PC-3 (cell line): ENCODE measurements at regions not wholly inside any gene's neighbourhood (a gene's known extent, or its start where the extent isn't known, plus 50 kb on each side); places are given as distances from the start of the nearest gene placed in this dataset.

Experiments
- ATAC-seq: fragments of 200-7000 bp; cut with Tn5 transposase; 2 replicates; pipeline ENCODE4 v1.9.1; 2020; ENCODE audit warnings: mild to moderate bottlenecking, moderate library complexity
- BruUV-seq: library from RNA; stranded (reverse); fragments of 400-500 nt; replicated peaks from 2 replicates; lab custom pipeline; 2021; lab: Mats Ljungman, UMichigan
- CTCF ChIA-PET: fragments of 300-600 bp; sonication (Branson Sonifier 250); formaldehyde crosslinking; loops from one replicate; lab custom pipeline; 2022; ENCODE audit warnings: antibody characterized with exemption; lab: Charles Lee
- POLR2A ChIA-PET: fragments of 300-600 bp; sonication (Branson Sonifier 250); formaldehyde crosslinking; loops from one replicate; lab custom pipeline; 2022; ENCODE audit warnings: antibody characterized with exemption; ENCODE audit not compliant: unreplicated experiment; lab: Charles Lee
- DNase-seq: peaks from one replicate; pipeline ENCODE4 v3.0.0-alpha.2; 2015
- H2AFZ ChIP-seq: fragments of 300-600 bp; sonication (generic); 2 replicates; pipeline ENCODE4 v1.6.0; 2016; ENCODE audit warnings: antibody characterized with exemption, low read length
- H3F3A ChIP-seq: fragments of 300-600 bp; sonication (generic); one replicate; pipeline ENCODE4 v1.6.0; 2017; ENCODE audit warnings: antibody characterized with exemption, low read length, control low read depth, mild to moderate bottlenecking; ENCODE audit not compliant: unreplicated experiment
- H3K27ac ChIP-seq: fragments of 300-600 bp; sonication (generic); 2 replicates; pipeline ENCODE4 v1.5.1; 2016; ENCODE audit warnings: mild to moderate bottlenecking, low read length
- H3K27me3 ChIP-seq: fragments of 300-600 bp; sonication (generic); 2 replicates; pipeline ENCODE4 v1.6.1; 2016; ENCODE audit warnings: low read length, mixed read lengths
- H3K36me3 ChIP-seq: fragments of 300-600 bp; sonication (generic); 2 replicates; pipeline ENCODE4 v1.6.1; 2016; ENCODE audit warnings: low read depth, mixed run types, low read length, mixed read lengths
- H3K4me1 ChIP-seq: fragments of 300-600 bp; sonication (generic); 2 replicates; pipeline ENCODE4 v1.5.1; 2016; ENCODE audit warnings: low read length; ENCODE audit not compliant: insufficient read depth
- H3K4me2 ChIP-seq: fragments of 300-600 bp; sonication (generic); 2 replicates; pipeline ENCODE4 v1.6.0; 2016; ENCODE audit warnings: low read length
- H3K4me3 ChIP-seq: fragments of 300-600 bp; sonication (generic); 2 replicates; pipeline ENCODE4 v1.5.1; 2016; ENCODE audit warnings: mild to moderate bottlenecking, low read length, mixed read lengths
- H3K79me2 ChIP-seq: fragments of 300-600 bp; sonication (generic); 2 replicates; pipeline ENCODE4 v1.6.1; 2017; ENCODE audit warnings: low read length, mixed read lengths
- H3K9ac ChIP-seq: fragments of 300-600 bp; sonication (generic); 2 replicates; pipeline ENCODE4 v1.6.0; 2016; ENCODE audit warnings: mild to moderate bottlenecking, low read length
- H3K9me2 ChIP-seq: fragments of 300-600 bp; sonication (generic); replicated peaks from 2 replicates; pipeline ENCODE4 v1.6.1; 2016; ENCODE audit warnings: mixed run types, low read length, mixed read lengths
- H3K9me3 ChIP-seq: fragments of 300-600 bp; sonication (generic); 2 replicates; pipeline ENCODE4 v1.6.1; 2016; ENCODE audit warnings: low read length, mixed read lengths
- H4K20me1 ChIP-seq: fragments of 300-600 bp; sonication (generic); 2 replicates; pipeline ENCODE4 v1.6.1; 2016; ENCODE audit warnings: low read length, mixed read lengths
- EZH2 ChIP-seq: fragments of 300-600 bp; sonication (generic); IDR thresholded peaks from one replicate; pipeline ENCODE4 v1.6.1; 2017; ENCODE audit warnings: antibody characterized with exemption, mild to moderate bottlenecking, low read length; ENCODE audit not compliant: unreplicated experiment
- EZH2phosphoT487 ChIP-seq: fragments of 300-600 bp; sonication (generic); IDR thresholded peaks from 2 replicates; pipeline ENCODE4 v1.6.1; 2018; ENCODE audit warnings: mild to moderate bottlenecking, antibody characterized with exemption, low read length, borderline replicate concordance
- intact Hi-C: fragments of 100-400 bp; cut with micrococcal nuclease; formaldehyde crosslinking; loops from 2 replicates; pipeline ENCODE4 v1.9.0; 2023
- TF ChIP-seq, protein P1 (sequence below): fragments of 300-600 bp; sonication (generic); conservative IDR thresholded peaks from 2 replicates; pipeline ENCODE4 v1.5.1; 2017; ENCODE audit warnings: antibody characterized with exemption, low read depth, mild to moderate bottlenecking, low read length

GRCh38 chr4:163988865-163989264 lies 494.4 kb downstream of the TMA16 start:
- TF ChIP-seq, protein P1, sequence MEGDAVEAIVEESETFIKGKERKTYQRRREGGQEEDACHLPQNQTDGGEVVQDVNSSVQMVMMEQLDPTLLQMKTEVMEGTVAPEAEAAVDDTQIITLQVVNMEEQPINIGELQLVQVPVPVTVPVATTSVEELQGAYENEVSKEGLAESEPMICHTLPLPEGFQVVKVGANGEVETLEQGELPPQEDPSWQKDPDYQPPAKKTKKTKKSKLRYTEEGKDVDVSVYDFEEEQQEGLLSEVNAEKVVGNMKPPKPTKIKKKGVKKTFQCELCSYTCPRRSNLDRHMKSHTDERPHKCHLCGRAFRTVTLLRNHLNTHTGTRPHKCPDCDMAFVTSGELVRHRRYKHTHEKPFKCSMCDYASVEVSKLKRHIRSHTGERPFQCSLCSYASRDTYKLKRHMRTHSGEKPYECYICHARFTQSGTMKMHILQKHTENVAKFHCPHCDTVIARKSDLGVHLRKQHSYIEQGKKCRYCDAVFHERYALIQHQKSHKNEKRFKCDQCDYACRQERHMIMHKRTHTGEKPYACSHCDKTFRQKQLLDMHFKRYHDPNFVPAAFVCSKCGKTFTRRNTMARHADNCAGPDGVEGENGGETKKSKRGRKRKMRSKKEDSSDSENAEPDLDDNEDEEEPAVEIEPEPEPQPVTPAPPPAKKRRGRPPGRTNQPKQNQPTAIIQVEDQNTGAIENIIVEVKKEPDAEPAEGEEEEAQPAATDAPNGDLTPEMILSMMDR: no peak
- TF ChIP-seq EZH2phosphoT487 (no peak), EZH2 (no peak)
- H3K27ac ChIP-seq: no peak overlapping the region
- no peak overlapping the region for H3K4me3 ChIP-seq
- no peak for DNase-seq
- intact Hi-C loops: no loop called here
- H3K27me3 ChIP-seq: no peaks in the 10 kb centered on the region
- no peak overlapping the region for H3K4me2 ChIP-seq
- H3K9me2 ChIP-seq: no peaks in the 10 kb centered on the region
- peaks cover 7% of the 10 kb centered on the region for H3K4me1 ChIP-seq
- no peak overlapping the region for H2AFZ ChIP-seq
- POLR2A ChIA-PET: no interaction called here
- no peaks in the 10 kb centered on the region for H4K20me1 ChIP-seq
- no peak for ATAC-seq
- no peaks in the 10 kb centered on the region for H3K36me3 ChIP-seq
- CTCF ChIA-PET: no interaction called here
- no peaks in the 10 kb centered on the region for H3K9me3 ChIP-seq
- BruUV-seq: no TSS peak
- H3K9ac ChIP-seq: no peak overlapping the region
- H3F3A ChIP-seq: no peaks in the 10 kb centered on the region
- no peaks in the 10 kb centered on the region for H3K79me2 ChIP-seq

- POLR2A ChIA-PET: no interaction called here
- Histone ChIP-seq H2AFZ (no peak overlapping the region), H3K27me3 (no peaks in the 10 kb centered on the region), H3K4me3 (no peak overlapping the region), H3K9me3 (no peaks in the 10 kb centered on the region), H4K20me1 (no peaks in the 10 kb centered on the region), H3K4me2 (no peak overlapping the region), H3K4me1 (peaks cover 7% of the 10 kb centered on the region), H3F3A (no peaks in the 10 kb centered on the region), H3K9ac (no peak overlapping the region), H3K27ac (no peak overlapping the region), H3K9me2 (no peaks in the 10 kb centered on the region), H3K36me3 (no peaks in the 10 kb centered on the region), H3K79me2 (no peaks in the 10 kb centered on the region)
- intact Hi-C loops: no loop called here
- no TSS peak for BruUV-seq
- ATAC-seq (peak; percentile 93), DNase-seq (peak; percentile 63)
- TF ChIP-seq EZH2 (no peak), EZH2phosphoT487 (no peak)
- TF ChIP-seq, protein P1: no peak
- CTCF ChIA-PET: no interaction called here
These were observed 496.9 kb downstream of the TMA16 start for GRCh38 chr4:163991298-163991865.

DNA sequence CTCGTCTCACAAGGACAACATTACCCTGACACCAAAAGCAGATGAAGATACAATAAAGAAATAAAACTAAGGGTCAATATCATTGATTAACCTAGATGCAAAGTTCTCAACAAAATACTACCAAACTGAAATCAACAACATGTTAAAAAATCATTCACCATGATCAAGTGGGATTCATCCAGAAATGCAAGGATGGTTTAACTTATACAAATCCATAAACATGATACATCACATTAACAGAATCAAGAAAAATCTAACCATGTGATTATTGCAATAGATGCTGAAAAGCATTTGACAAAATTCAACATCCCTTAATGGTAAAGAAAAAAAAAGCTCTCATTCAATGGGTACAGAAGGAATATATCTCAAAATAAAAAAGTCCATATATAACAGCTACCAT lies 514.9 kb downstream of the TMA16 start:
- intact Hi-C loops: loop anchor here (5.0 kb wide), 2 partner anchors 67 to 723 kb away; no protein-coding TSS in a partner anchor
- POLR2A ChIA-PET: no interaction called here

More for the DNA sequence above, 514.9 kb downstream of the TMA16 start:
- Histone ChIP-seq H3K9me3 (no peaks in the 10 kb centered on the region), H3K27ac (no peak overlapping the region), H3K9me2 (no peaks in the 10 kb centered on the region), H3K9ac (no peak overlapping the region), H4K20me1 (no peaks in the 10 kb centered on the region), H3K27me3 (no peaks in the 10 kb centered on the region), H3K4me1 (no peaks in the 10 kb centered on the region), H3F3A (no peaks in the 10 kb centered on the region), H3K36me3 (no peaks in the 10 kb centered on the region), H3K4me3 (no peak overlapping the region), H3K4me2 (no peak overlapping the region), H2AFZ (no peak overlapping the region), H3K79me2 (no peaks in the 10 kb centered on the region)
- DNase-seq (no peak), ATAC-seq (no peak)
- TF ChIP-seq EZH2: no peak
- TF ChIP-seq, protein P1: no peak
- TF ChIP-seq EZH2phosphoT487: no peak
- no TSS peak for BruUV-seq
- CTCF ChIA-PET: interaction anchor here (0.6 kb wide), 1 partner anchor 469 kb away, joined by 6 read pairs; no protein-coding TSS in a partner anchor
